D721Med (cell line): ENCODE measurements at regions not wholly inside any gene's neighbourhood (a gene's known extent, or its start where the extent isn't known, plus 50 kb on each side); places are given as distances from the start of the nearest gene placed in this dataset.
"Not testable (repeated sequence)": the region's sequence is repeated elsewhere in the genome, so short reads cannot be mapped to it uniquely, and the experiment has no call there.

Experiments
- DNase-seq: peaks from one replicate; pipeline ENCODE4 v3.0.0; 2011; ENCODE audit warnings: low spot score; ENCODE audit not compliant: insufficient read length
- FAIRE-seq: peaks from 2 replicates; lab custom pipeline; 2011; peaks lifted over from hg19 to GRCh38; lab: Jason Lieb, UNC
- CTCF ChIP-seq: IDR thresholded peaks from 2 replicates; pipeline ENCODE4 v1.5.1; 2012; ENCODE audit warnings: mild to moderate bottlenecking, control low read depth; ENCODE audit not compliant: insufficient read depth; ENCODE audit errors: missing control alignments

- TF ChIP-seq CTCF: no peak
- no peak for FAIRE-seq
- DNase-seq: no peak
Measured at GRCh38 chr7:64469673-64470072, 93.2 kb downstream of the ZNF680 start.

- TF ChIP-seq CTCF: no peak
- FAIRE-seq (no peak), DNase-seq (no peak)
Measured at GRCh38 chr7:64465551-64465950, 97.3 kb downstream of the ZNF680 start.

- no peak for TF ChIP-seq CTCF
- FAIRE-seq: no peak
- peak; percentile 29 for DNase-seq
Measured at GRCh38 chr7:64463636-64464375, 99.1 kb downstream of the ZNF680 start.

- not testable (repeated sequence) for DNase-seq, FAIRE-seq
Measured at GRCh38 chr7:64459858-64460257, 103.0 kb downstream of the ZNF680 start.

- no peak for TF ChIP-seq CTCF
- FAIRE-seq: no peak
- no peak for DNase-seq
Measured at GRCh38 chr7:64433590-64433989, 119.8 kb downstream of the ZNF736 start.

- FAIRE-seq (no peak), DNase-seq (no peak)
- no peak for TF ChIP-seq CTCF
Measured at GRCh38 chr7:64431838-64432237, 118.1 kb downstream of the ZNF736 start.

GRCh38 chr7:64429232-64429631, 115.5 kb downstream of the ZNF736 start:
- TF ChIP-seq CTCF: no peak
- FAIRE-seq: no peak
- DNase-seq: no peak

GRCh38 chr7:64425436-64425835, 111.7 kb downstream of the ZNF736 start:
- not testable (repeated sequence) for FAIRE-seq

More at GRCh38 chr7:64425436-64425835, 111.7 kb downstream of the ZNF736 start:
- not testable (repeated sequence) for DNase-seq
